NCI-H774 (cell line): ENCODE measurements at regions not wholly inside any gene's neighbourhood (a gene's known extent, or its start where the extent isn't known, plus 50 kb on each side); places are given as distances from the start of the nearest gene placed in this dataset.
"Not testable (repeated sequence)": the region's sequence is repeated elsewhere in the genome, so short reads cannot be mapped to it uniquely, and the experiment has no call there.

Experiments
- DNase-seq: peaks from one replicate; lab custom pipeline; 2025; lab: John Stamatoyannopoulos, UW

- no peak for DNase-seq
Observed at GRCh38 chr2:122061206-122061605, 305.8 kb downstream of the TSN start.

- no peak for DNase-seq
Observed at GRCh38 chr2:122061831-122062230, 306.4 kb downstream of the TSN start.

GRCh38 chr2:122062506-122062905, 307.1 kb downstream of the TSN start:
- DNase-seq, result no peak

- DNase-seq, result no peak
Observed at GRCh38 chr2:122063716-122064115, 308.3 kb downstream of the TSN start.

- no peak for DNase-seq
Observed at GRCh38 chr2:122070241-122070731, 314.8 kb downstream of the TSN start.

GRCh38 chr2:122072666-122073065, 317.2 kb downstream of the TSN start:
- no peak for DNase-seq

- no peak for DNase-seq
Observed at GRCh38 chr2:122074201-122074600, 318.8 kb downstream of the TSN start.

GRCh38 chr2:122075381-122075780, 319.9 kb downstream of the TSN start:
- DNase-seq, result no peak

GRCh38 chr2:122077114-122077513, 321.7 kb downstream of the TSN start:
- no peak for DNase-seq

GRCh38 chr2:122077771-122078170, 322.3 kb downstream of the TSN start:
- DNase-seq, result no peak

GRCh38 chr2:122078451-122078850, 323.0 kb downstream of the TSN start:
- no peak for DNase-seq

GRCh38 chr2:122079844-122080243, 324.4 kb downstream of the TSN start:
- DNase-seq, result no peak

- DNase-seq, result no peak
Observed at GRCh38 chr2:122080316-122080715, 324.9 kb downstream of the TSN start.

- no peak for DNase-seq
Observed at GRCh38 chr2:122080871-122081270, 325.4 kb downstream of the TSN start.

GRCh38 chr2:122081751-122082150, 326.3 kb downstream of the TSN start:
- DNase-seq, result peak; percentile 34

GRCh38 chr2:122083256-122084048, 328.0 kb downstream of the TSN start:
- DNase-seq, result no peak

GRCh38 chr2:122085672-122086071, 330.2 kb downstream of the TSN start:
- DNase-seq, result not testable (repeated sequence)

- no peak for DNase-seq
Observed at GRCh38 chr2:122094557-122094956, 339.1 kb downstream of the TSN start.

GRCh38 chr2:122096761-122097160, 341.3 kb downstream of the TSN start:
- DNase-seq, result no peak

- no peak for DNase-seq
Observed at GRCh38 chr2:122098306-122098705, 342.9 kb downstream of the TSN start.

GRCh38 chr2:122100346-122100745, 344.9 kb downstream of the TSN start:
- no peak for DNase-seq

GRCh38 chr2:122100756-122101155, 345.3 kb downstream of the TSN start:
- DNase-seq, result no peak

- DNase-seq, result no peak
Observed at GRCh38 chr2:122101319-122101718, 345.9 kb downstream of the TSN start.
